GM18511 (cell line): ENCODE measurements at regions not wholly inside any gene's neighbourhood (a gene's known extent, or its start where the extent isn't known, plus 50 kb on each side); places are given as distances from the start of the nearest gene placed in this dataset.
A peak's percentile ranks its signal among the peaks of the same experiment; 100 is the strongest.
"Not testable (repeated sequence)": the region's sequence is repeated elsewhere in the genome, so short reads cannot be mapped to it uniquely, and the experiment has no call there.

Source experiments
- ATAC-seq: cut with Tn5 transposase; IDR thresholded peaks from one replicate; pipeline ENCODE4 v1.9.1; 2021; ENCODE audit warnings: mild to moderate bottlenecking, moderate library complexity; ENCODE audit not compliant: unreplicated experiment

DNA sequence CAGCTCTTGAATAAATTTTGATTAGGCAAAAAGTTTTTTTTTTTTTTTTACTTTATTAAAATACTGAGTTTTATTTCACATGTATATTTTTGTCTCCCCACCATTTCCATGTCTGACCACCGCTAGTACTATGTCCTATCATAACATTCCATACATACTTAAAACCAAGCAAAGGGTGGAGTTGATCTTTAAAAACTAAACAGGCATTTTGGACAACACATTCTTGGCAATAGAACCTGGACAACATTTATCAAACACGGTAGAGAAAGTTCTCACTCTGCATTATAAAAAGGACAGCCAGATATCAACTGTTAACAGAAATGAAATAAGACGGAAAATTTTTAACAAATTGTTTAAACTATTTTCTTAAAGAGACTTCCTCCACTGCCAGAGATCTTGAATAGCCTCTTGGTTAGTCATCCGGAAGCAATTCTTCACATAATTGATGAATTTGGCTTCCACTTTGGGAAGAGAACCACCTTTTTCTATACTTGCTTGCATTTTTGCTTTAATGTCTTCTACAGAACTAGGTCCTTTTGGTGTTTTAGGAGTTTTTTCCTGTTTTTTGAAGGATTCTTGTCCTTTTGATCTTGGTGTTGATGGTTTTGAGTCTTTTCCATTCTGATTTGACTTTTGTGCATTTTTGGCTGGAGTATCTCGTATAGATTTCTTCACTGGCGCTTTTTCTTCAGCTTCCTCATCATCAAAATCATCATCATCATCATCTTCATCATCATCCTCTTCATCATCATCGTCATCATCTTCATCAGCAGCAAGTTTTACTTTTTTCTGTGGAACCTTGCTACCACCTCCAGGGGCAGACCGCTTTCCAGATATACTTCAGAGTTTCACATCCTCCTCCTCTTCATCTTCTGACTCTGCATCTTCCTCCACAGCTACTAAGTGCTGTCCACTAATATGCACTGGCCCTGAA, 58.7 kb downstream of the POU5F2 start:
- not testable (repeated sequence) for ATAC-seq

DNA sequence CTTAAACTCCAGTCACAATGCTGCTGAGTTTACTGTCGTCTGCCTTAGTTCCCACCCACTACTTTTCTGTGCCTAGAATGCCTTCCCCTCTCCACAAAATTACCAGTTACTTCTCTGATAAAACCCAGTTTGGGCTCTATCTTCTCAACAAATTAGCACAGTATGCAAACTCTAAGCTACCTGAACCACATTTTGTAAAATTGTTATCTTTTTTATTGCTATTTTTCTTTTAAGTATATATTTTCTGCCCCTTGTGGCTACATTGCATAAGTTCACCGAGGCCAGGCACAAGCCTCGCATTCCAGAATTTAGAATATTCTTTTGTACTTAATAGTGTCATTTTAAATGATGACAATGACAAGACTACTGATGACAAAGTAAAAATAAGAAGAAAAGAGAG, 60.0 kb downstream of the POU5F2 start:
- ATAC-seq: no peak

DNA sequence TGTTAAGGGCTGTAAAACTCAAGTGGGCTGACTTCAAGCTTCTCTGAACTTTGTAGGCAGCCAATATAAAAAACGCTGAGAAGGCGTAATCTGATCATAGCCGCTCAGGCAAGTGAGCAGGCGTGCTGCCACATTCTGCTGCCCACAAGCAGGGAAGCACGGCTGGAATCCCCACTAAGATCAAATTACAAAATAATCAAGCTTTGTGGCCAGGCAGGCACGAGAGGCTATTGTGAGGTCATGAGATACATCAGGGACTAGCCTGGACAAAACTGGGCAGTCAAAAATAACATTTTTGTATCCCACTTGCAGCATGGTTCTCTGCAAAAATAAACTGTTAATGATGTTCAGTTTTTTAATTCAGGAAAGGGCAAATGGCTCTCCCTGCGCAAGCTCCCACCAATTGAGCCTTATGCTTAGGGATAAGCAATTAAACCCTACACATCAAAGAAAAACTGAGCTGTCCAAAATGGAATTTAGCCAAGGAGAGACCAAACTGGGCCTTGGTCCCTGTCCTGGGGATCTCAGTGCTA, 64.0 kb downstream of the POU5F2 start:
- no peak for ATAC-seq

DNA sequence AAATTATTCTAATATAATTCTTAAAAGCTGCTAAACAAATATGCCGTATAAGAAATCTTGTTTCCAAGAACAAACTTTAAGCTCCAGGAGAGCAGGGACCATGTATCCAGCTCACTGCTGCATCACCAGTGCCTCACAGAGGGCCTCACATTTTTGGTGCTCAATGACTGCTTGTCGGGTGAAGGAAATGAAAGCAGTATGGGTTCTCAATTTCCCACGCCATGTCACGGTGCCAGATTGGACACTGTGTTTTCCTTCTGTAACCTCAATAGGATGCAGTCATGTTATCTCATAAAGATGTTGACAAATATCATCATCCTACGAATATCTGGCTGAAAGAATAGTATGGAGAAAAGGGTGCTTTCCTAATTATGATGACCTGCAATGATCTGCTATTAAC, 64.7 kb downstream of the POU5F2 start:
- peak; percentile 43 for ATAC-seq

DNA sequence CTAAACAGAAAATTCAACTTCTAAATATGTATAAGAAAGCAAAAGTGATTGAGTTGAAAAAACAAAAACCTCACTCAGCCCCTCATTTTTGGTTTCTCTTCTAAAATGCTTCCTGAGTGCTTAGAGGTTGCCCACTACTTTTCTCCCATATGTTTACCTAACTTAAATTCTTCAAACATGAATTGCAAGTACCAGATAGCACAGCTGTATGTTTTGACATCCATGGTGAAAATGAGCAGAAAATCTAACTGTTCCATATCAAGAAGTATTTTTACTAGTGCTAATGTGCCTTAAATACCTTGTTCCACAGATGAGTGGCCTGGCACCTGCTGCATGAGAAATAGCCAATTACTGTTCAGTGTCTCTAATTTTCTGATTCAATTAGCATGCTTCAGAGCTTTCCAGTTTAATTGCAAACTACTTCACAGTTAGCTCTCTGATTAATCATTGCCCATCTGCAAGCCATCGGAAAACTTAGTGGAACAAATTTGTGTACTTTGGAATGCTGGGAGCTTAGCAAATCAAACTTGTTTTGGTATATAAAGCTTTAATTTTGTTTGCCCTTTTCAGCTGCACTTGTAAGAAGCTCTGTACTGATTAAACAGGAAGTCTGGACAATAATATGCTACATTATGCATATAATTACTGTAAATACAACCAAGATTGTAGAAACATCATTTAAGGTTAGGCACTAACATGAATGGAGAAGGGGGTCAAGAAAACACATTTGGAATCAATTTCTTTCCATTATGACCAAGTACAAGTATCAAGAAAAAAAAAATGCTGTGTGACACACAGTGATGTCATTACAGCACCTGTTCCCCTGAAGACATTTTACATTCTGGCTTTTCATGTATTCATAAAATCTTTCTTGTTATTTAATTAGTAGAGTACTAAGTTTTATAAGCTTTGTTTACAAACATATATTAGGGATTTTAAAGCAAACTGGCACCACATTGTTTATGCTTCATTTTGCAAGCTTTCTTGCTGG, 65.6 kb downstream of the POU5F2 start:
- ATAC-seq: peak; percentile 59

DNA sequence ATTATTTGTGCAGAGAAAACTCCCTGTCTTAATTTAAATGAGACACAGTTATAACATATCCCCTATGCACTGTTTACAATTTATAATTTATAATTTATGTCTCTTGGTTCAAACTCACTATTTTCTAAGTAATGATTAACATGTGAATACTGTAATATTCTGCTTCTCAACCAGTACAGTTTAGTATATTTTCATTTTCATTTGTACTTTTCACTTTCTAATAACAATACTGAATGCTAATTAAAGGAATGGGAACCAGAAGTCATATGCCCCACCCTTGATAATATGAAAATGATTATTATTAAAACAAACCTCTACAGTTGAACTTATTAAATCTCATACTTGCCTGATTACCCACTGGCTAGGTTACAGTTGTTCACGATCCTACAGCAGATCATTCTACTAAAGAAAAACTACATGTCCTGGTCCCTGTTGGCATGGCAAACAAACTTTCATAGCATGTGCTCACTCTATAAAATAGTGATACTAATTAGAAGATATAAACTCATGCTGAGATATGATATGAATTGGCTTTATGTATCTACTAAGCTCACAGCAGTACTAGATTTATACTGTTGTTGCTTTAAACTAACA, 66.4 kb downstream of the POU5F2 start:
- ATAC-seq: peak; percentile 63

DNA sequence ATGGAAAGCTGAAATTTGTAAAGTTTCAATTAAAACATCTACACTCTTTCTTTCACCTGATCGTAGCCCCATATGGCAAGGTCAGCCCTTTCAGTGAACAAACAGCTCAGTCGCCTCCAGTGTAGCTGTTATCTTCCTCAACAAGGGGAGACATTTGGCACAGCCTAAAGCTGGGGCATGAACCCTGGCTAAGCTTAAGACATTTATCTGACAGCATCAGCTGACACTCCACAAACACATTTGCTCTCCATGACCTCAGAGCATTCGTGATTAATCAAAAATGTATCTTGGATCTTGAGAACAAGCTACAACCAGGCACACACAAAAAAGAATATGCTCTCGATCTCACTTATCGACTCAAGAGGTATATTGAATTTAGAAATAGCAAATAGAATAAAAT, 67.3 kb downstream of the POU5F2 start:
- no peak for ATAC-seq

DNA sequence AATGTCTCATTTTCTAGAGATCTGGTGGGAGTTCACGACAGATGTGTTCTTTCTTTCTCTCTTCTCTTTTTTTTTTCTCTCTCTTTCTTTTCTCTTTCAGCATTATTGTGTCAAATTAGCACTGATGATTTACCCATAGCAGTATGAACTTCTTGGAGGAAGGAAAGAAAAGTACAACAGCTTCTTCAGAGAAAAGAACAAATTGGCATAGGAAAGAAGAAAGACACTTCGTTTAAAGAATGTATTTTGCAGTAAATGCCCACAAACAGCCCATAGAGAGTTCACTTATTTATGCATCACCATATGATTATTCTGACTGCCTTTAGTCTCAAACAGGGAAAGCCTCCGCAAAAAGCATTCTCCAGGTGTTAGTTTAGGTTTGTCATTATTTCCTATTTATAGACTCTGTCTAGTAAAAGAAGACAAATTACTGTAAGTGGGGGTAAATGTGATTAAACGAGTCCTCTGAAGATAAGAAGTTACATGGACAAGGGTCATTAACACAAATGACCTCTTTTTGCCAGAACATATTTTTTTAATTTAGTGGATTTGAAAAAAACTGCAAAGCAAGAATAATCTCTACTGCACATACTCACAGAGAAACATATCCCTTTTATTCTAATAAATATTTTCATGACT, 68.0 kb downstream of the POU5F2 start:
- ATAC-seq: no peak

DNA sequence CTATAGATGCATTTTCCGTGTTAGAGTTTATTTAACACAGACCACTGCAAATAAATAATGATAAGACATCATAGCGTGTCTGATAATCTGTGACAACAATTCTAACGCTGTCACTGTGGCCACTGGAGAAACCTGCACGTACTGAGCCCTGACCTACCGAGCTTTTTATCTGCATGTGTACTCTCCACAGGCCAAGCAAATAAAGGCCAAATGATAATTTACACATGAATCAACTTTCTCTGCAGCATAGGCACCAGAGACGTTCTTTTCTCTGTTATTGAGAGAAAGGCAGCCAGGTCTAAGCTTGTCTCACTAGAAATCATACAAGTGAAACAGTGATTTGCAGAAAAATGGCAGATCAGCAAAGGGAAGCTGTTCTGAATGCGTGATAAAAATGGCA, 75.8 kb downstream of the POU5F2 start:
- ATAC-seq: no peak

DNA sequence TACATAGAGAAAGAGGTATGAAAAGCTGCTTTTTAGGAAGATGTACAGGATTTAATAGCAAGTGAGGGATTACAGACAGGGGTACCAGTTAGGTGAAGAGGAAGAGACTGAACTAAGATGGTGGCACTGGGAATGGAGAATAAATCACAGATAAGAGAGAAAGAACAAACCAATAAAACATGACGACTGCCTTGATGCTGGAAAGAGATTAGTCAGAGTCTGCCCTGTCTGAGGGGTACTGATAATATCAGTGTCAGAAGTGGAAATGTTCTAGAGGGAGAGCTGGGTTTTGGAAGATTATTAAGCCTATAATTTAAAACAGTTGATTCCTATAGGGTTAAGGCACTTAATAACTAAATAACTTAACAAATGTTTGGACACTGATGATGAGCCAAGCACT, 77.7 kb downstream of the NR2F1 start:
- no peak for ATAC-seq

DNA sequence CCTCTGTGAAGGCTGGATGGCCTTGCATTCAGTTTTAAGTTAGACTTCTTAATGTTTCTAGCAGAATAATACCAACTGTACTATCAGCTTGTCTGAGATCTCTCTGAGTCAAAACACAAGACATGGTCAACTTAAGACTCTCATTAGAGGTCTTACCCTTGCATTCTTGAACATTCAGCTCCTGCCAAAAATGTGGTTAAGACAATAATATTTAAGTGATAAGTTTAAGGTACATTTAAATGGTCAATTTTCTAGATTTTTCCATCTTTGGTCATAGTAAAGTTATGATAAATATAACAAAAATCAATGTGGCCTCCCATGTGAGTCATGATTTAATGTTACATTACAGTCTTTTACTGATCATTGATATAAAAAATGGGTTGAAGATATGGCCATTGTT, 75.0 kb downstream of the NR2F1 start:
- ATAC-seq: no peak

DNA sequence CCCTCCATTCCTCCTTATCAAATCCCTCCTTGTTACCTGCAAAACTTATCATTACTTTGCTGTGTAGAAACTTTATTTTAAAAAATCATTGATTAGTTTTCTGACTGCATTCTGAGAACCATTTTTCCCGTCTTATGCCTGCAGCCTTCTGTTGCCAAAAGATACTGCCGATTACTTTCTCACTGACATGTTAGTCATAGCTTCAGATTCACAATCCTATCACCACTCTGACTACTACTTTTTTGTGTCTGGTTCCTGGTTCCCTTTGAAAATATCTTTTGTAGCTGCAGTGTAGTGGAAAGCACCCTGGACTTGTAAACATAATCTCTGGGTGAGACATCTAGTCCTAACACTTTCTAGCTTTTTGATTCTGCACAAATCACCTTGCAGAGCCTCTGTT, 71.7 kb downstream of the NR2F1 start:
- ATAC-seq: no peak

DNA sequence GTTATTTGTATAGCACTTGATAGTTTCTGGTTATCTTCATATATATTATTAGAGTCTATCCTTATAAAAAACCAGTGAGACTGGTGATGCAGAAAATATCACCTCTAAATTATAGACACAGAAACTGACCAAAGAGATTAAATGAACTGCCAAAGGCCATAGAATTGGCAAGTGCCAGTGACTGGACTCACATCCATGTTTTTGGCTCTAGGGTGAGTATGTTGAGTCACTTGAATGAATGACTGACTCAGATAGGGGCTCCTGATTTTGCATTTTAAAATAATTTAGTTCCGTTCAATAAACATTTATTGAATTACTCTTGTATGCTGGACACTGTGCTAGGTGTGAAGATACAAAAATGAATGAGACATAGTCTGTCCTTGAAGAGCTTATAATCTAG, 70.7 kb downstream of the NR2F1 start:
- no peak for ATAC-seq

DNA sequence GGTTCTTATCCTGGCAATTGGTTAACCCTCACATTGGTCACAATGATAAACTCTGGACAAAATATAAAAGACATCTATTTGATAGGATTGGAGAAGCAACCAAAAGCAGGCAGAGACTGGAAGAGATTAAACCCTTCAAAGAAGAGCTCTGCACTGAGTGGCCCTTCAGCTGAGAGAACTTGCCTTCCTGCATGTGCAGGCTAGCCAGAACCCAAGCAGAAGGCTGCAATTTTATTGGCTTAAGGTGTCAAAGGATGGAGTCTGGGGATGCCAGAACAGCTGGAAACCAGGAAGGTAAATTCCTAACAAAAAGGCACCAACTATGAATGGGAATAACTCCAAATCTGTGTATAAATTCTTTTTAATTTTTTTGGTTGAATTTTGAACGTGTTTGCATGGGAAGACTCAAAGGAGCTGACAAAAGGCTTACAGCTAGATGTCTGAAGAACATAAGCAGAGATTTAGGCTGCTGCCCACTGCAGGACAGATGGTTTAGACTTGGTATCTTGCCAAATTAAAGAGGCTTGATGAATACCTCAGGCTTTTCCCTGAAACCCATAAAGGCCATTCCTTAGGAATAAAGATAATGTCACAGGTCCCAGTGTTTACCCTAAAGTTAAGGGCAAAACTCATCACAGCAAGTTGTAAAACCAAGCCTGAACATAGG, 66.3 kb downstream of the NR2F1 start:
- ATAC-seq: no peak

DNA sequence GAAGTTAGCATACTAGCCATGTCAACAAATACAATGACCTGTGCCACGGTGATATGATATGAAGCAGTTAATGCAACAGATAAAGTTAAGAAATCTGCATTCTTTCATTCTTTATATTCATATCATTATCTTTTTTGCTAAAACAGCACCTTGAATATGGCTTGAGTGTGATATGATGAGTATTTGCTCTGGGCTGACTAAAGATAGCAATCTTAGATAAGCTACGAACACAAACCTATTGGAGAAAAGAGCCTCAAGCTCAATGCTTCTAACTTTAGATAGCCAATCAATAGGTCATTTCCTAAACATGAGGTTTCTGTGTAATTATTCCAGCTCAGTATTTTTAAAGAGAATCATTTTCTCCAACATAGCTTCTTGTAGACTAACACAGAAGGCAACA, 61.7 kb downstream of the NR2F1 start:
- no peak for ATAC-seq
